Renal cortex interstitium (tissue), 11 donors: ENCODE measurements at regions not wholly inside any gene's neighbourhood (a gene's known extent, or its start where the extent isn't known, plus 50 kb on each side); places are given as distances from the start of the nearest gene placed in this dataset.

ENCODE experiments used
- DNase-seq, 11 donors: peaks; one replicate each; pipeline ENCODE4 v3.0.0-alpha.2; 2013; ENCODE audit warnings: low read depth in 9 of 11, low spot score in 4 of 11; ENCODE audit errors: extremely low read depth in 1 of 11

GRCh38 chr2:104023765-104024164, 830.1 kb upstream of the POU3F3 start:
- no peak for DNase-seq

GRCh38 chr2:104025295-104025694, 828.6 kb upstream of the POU3F3 start:
- no peak for DNase-seq

- DNase-seq: no peak
Observed at GRCh38 chr2:104026725-104027124, 827.2 kb upstream of the POU3F3 start.

- DNase-seq: no peak
Observed at GRCh38 chr2:104027321-104027720, 826.6 kb upstream of the POU3F3 start.

- DNase-seq: peak in 4 of 11 donors; percentile 21 to 52 (median 42)
Observed at GRCh38 chr2:104028061-104028460, 825.9 kb upstream of the POU3F3 start.

- DNase-seq: peak in 2 of 11 donors; percentile 22 to 25
Observed at GRCh38 chr2:104033399-104033798, 820.5 kb upstream of the POU3F3 start.

GRCh38 chr2:104040771-104041170, 813.1 kb upstream of the POU3F3 start:
- DNase-seq: no peak

GRCh38 chr2:104041351-104041750, 812.6 kb upstream of the POU3F3 start:
- DNase-seq: no peak

GRCh38 chr2:104043864-104044263, 810.1 kb upstream of the POU3F3 start:
- no peak for DNase-seq

- no peak for DNase-seq
Observed at GRCh38 chr2:104045071-104045470, 808.8 kb upstream of the POU3F3 start.

- DNase-seq: no peak
Observed at GRCh38 chr2:104046466-104046865, 807.4 kb upstream of the POU3F3 start.

- no peak for DNase-seq
Observed at GRCh38 chr2:104047516-104047915, 806.4 kb upstream of the POU3F3 start.

- DNase-seq: no peak
Observed at GRCh38 chr2:104049438-104049837, 804.5 kb upstream of the POU3F3 start.

GRCh38 chr2:104049981-104050380, 803.9 kb upstream of the POU3F3 start:
- DNase-seq: peak in 2 of 11 donors; percentile 7 to 24

GRCh38 chr2:104050656-104051242, 803.2 kb upstream of the POU3F3 start:
- DNase-seq: peak in 3 of 11 donors; percentile 22 to 40 (median 40)

GRCh38 chr2:104051766-104052165, 802.1 kb upstream of the POU3F3 start:
- no peak for DNase-seq

GRCh38 chr2:104052356-104052755, 801.6 kb upstream of the POU3F3 start:
- DNase-seq: no peak

GRCh38 chr2:104056451-104056850, 797.5 kb upstream of the POU3F3 start:
- DNase-seq: no peak

GRCh38 chr2:104068665-104069064, 785.2 kb upstream of the POU3F3 start:
- DNase-seq: no peak

GRCh38 chr2:104077573-104077972, 776.3 kb upstream of the POU3F3 start:
- no peak for DNase-seq

GRCh38 chr2:104078431-104079157, 775.3 kb upstream of the POU3F3 start:
- no peak for DNase-seq
